GM10248 (cell line): ENCODE measurements at regions not wholly inside any gene's neighbourhood (a gene's known extent, or its start where the extent isn't known, plus 50 kb on each side); places are given as distances from the start of the nearest gene placed in this dataset.

Experiments
- CTCF ChIA-PET: fragments of 300-600 bp; sonication (Branson Sonifier 250); formaldehyde crosslinking; extraction: SDS; loops from one replicate; lab custom pipeline; 2021; ENCODE audit warnings: antibody characterized with exemption; lab: Yijun Ruan, JAX
- POLR2A ChIA-PET: fragments of 350-650 bp; sonication (Branson Sonifier 250); formaldehyde crosslinking; extraction: SDS; loops from one replicate; lab custom pipeline; 2020; ENCODE audit warnings: antibody characterized with exemption; lab: Yijun Ruan, JAX
- DNase-seq: peaks from one replicate; pipeline ENCODE4 v3.0.0; 2012; ENCODE audit errors: extremely low spot score
- CTCF ChIP-seq: IDR thresholded peaks from 2 replicates; pipeline ENCODE4 v1.5.1; 2012; ENCODE audit warnings: mild to moderate bottlenecking, low read depth; ENCODE audit errors: extremely low read depth, missing control alignments, control extremely low read depth

DNA sequence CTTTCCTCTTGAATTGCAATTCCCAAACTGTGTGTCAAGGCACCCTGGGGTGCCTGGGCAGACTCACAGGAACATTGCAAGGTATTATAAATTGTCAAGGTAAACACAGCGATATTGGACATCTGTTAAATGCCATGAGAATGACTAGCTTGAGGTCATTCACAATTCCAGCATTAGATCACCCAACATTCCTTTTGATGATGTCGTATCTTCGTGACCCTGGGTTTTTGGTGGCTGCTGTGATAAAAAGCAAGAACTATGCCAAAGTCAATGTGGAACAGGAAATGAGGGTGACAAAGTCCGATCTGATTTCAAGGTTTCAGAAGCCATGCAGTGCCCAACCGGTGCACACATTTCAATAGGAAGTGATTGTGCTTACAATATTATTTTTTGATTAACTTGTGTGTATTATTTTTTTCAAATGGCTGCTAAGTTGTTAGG lies 458.4 kb downstream of the MIAT start:
- POLR2A ChIA-PET: no interaction called here
- no peak for TF ChIP-seq CTCF
- CTCF ChIA-PET: no interaction called here
- no peak for DNase-seq

DNA sequence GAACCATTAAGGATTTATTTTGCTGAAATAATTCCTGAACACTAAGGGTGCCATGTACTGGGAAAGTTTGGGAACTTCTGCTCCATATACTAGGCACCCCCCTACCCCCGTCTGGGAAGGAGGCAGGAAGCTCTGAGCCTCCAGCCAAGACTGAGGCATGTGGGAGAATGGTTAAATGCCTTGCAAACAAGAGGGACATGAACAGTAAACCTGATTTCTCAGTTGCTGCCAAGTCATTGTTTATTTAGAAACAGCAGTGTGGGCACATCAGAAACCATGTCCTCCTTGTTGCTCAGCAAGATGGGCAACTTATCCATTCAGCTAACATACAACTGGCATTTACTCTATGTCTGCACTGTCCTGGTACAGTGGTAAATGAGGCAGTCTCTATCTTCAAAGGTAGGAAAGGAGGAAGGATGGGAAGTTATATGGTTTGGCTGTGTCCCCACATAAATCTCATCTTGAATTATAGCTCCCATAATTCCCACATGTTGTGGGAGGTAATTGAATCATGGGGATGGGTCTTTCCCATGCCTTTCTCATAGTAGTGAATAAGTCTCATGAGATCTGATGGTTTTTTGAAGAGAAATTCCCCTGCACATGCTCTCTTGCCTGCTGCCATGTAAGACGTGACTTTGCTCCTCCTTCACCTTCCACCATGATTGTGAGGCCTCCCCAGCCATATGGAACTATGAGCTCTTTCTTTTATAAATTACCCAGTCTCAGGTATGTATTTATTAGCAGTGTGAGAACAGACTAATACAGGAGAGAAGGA lies 459.1 kb downstream of the MIAT start:
- ChIA-PET POLR2A (no interaction called here), CTCF (interaction anchor here (1.0 kb wide), 1 partner anchor 9 kb away, joined by 3 read pairs; no protein-coding TSS in a partner anchor)
- TF ChIP-seq CTCF: no peak
- no peak for DNase-seq

DNA sequence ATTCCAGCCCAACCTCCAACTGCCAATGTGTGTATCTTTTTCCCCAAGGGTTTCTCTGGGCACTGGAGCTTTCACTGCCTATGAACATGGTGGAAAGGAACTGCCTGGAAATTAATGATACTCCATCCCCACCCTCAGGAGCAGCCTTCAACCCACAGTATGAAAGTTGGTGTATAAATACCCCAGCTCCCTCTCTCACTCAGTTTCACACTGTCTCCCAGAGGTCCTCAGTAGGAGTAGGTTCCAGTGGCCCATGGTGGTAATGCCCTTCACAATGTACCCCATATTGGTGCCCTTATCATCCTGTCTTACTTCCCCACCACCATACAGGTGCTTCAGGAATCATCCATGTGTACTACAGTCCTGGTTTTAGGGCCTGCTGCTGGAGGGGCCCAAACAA lies 462.6 kb downstream of the MIAT start:
- no peak for TF ChIP-seq CTCF
- POLR2A ChIA-PET: no interaction called here
- DNase-seq: no peak
- CTCF ChIA-PET: no interaction called here

DNA sequence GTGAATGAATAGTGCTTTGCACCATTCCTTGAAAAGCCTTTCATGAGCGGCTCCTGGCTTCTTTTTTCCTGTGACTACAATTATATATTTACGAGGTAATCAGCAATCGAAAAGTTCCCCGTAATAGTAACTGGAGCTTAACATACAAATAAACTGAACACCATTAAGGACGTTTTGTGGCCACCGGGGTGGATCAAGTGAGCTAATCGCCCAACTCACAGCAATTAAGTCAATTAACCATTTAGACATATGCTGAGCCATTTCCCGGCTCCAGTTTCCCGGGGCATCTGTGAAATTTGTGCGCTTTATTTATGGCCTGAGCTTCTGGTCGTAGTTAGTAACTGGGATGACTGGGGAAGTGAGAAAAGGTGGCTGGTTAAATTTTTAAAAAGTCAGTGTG lies 465.2 kb downstream of the MIAT start:
- ChIA-PET CTCF (interaction anchor here (1.4 kb wide), 1 partner anchor 92 kb away, joined by 3 read pairs; no protein-coding TSS in a partner anchor), POLR2A (no interaction called here)
- DNase-seq: no peak
- TF ChIP-seq CTCF: no peak

GRCh38 chr22:27123880-27124279 lies 466.5 kb downstream of the MIAT start:
- CTCF ChIA-PET: interaction anchor here (0.9 kb wide), 1 partner anchor 10 kb away, joined by 3 read pairs; no protein-coding TSS in a partner anchor
- no peak for TF ChIP-seq CTCF
- POLR2A ChIA-PET: no interaction called here

DNA sequence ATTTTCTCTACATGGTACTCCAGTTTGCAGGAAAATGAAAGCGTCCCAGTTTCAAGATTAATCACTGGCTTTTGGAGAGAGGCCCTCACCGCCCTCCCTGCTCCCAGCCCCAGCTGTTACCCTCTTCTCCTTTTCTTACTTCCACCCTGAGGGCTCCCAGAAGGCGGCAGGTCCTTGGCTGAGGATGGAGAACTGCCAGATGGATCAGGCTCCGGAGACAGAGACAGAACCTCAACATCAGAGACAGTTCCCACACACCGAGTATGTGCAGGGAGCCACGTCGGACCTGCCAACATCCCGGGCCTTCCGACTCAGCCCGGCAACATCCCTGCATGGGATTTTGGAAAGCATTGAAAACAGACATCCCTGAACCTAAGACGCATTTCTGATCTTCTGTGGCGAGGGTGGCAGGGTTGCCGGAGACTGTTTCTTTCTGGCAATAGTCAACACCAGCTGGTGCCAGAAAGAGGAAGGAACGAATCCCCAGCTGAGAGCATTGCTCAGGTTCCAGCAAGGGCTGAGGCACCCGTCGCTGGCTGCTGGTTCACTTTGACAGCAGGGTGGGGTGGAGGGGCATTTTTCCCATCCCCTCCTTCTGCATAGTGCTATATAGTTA lies 467.1 kb downstream of the MIAT start:
- ChIA-PET POLR2A (no interaction called here), CTCF (interaction anchor here (0.9 kb wide), 1 partner anchor 10 kb away, joined by 3 read pairs; no protein-coding TSS in a partner anchor)
- DNase-seq: no peak
- TF ChIP-seq CTCF: no peak

More at GRCh38 chr22:27123880-27124279, 466.5 kb downstream of the MIAT start:
- no peak for DNase-seq
